ENCODE measurements at regions not wholly inside any gene's neighbourhood (a gene's known extent, or its start where the extent isn't known, plus 50 kb on each side); places are given as distances from the start of the nearest gene placed in this dataset.

DNA sequence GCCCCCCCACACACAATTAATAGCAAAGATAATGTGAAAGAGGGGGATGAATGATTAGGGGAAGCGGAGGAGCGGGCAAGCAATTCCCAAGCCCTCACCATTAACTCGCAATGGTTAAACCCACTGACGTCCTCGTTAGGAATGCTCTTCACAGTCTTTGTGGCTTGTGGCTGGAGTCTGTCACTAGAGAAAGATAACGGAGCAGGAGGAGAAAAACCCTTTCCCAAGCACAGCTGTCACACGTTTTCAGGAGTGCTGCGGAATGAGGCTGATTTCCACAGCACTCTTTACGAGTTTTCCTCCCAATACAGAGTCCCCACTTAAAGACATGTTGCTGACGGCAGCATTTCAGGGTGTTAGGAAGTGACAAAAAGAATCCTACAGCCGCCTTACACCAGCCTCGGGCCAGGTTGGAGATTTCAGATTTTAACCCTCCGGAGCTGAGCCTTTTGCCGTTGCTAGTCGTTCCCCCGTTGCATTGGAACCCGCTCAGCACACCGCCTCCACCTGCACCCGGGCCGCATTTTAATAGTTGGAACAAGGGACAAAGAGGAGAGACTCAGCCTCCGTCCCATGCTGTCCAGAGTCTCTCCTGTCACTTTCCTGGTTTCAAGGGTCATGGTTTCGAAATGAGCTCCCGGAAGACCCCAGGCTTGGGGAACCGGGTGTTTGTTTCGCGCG, 92.2 kb downstream of the GEMIN8 start:
- peak; percentile 34 for DNase-seq
- Histone ChIP-seq H3K36me3 (ENCODE audit: control insufficient read depth, insufficient read depth, low read length) (no peaks in the 10 kb centered on the region), H3K9me3 (replicated peaks; ENCODE audit: control insufficient read depth, low read depth, low read length) (no peaks in the 10 kb centered on the region), H3K27ac (ENCODE audit: low read length) (peak overlapping the region; percentile 55), H3K4me1 (ENCODE audit: control insufficient read depth, insufficient read depth, low read length) (peaks cover 6% of the 10 kb centered on the region), H3K27me3 (ENCODE audit: control insufficient read depth, insufficient read depth, low read length) (peaks cover 45% of the 10 kb centered on the region), H3K4me3 (ENCODE audit: low read length) (peak overlapping the region; percentile 58)
- WGBS (ENCODE audit: insufficient coverage) = 5% methylated on average over 20 of the region's 27 CpGs

DNA sequence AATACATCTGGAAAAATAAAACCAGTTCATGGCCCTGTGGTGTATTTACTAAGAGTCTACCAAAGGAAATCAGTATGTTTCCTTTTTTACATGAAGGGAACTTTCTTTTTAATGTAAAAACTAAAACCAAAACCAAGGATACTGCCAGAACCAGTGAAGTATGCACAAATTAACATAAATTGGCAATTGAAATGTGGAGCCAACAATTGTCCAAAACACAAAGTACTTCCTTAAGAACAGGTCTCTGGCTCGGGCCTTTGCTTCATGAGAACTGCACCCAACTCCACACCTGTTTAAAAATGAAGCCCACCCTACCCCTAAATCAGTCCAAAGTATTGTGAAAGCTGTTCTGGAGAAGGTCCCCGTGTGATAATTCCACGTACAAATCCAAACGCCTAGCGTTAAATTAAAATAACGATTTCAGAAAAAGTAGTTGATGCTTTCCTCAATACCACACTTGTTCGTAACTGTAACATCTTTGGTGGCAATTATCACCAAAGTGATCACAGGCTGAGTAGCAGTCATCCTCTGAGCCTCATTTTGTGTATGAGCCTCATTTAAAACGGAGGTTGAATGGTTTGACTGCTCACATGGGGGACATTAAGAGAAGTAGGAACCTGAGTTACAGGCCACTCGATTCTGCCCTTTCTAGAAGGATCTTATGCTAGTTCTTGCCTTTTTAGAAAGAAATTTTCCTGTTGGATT, 93.0 kb downstream of the GEMIN8 start:
- Histone ChIP-seq H3K4me3 (ENCODE audit: low read length) (no peak overlapping the region), H3K36me3 (ENCODE audit: control insufficient read depth, insufficient read depth, low read length) (no peaks in the 10 kb centered on the region), H3K4me1 (ENCODE audit: control insufficient read depth, insufficient read depth, low read length) (peaks cover 6% of the 10 kb centered on the region), H3K9me3 (replicated peaks; ENCODE audit: control insufficient read depth, low read depth, low read length) (no peaks in the 10 kb centered on the region), H3K27me3 (ENCODE audit: control insufficient read depth, insufficient read depth, low read length) (peaks cover 42% of the 10 kb centered on the region), H3K27ac (ENCODE audit: low read length) (no peak overlapping the region)
- no peak for DNase-seq
- WGBS (ENCODE audit: insufficient coverage) = 37% methylated on average over 3 of the region's 9 CpGs

- Histone ChIP-seq H3K9me3 (replicated peaks; ENCODE audit: control insufficient read depth, low read depth, low read length) (no peaks in the 10 kb centered on the region), H3K4me3 (ENCODE audit: low read length) (no peak overlapping the region), H3K27me3 (ENCODE audit: control insufficient read depth, insufficient read depth, low read length) (peaks cover 39% of the 10 kb centered on the region), H3K4me1 (ENCODE audit: control insufficient read depth, insufficient read depth, low read length) (peaks cover 6% of the 10 kb centered on the region), H3K27ac (ENCODE audit: low read length) (no peak overlapping the region), H3K36me3 (ENCODE audit: control insufficient read depth, insufficient read depth, low read length) (no peaks in the 10 kb centered on the region)
- DNase-seq = no peak
- no CpG with 5 or more reads among the region's 2 CpGs for WGBS (ENCODE audit: insufficient coverage)
These were observed 95.0 kb downstream of the GEMIN8 start for GRCh38 chrX:13934731-13935130.

DNA sequence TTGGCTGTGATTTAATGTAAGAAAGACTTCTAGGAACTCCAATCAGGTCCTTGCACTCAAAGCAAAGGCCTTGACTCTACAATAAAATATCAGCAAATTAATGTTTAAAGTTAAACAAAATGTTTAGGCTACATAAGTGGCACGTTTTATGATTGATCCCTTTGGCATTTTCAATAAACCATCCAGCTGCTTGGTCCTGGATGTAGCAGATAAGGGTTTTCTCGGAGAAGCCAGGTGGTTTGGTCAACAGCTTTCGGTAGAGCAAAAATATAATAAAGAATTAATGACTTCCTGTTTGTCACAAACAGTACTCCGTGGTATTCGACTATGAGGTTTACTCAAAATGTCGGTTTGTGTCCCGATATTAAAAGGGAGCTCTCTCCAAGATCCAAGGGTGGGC, 95.8 kb downstream of the GEMIN8 start:
- Histone ChIP-seq H3K27ac (ENCODE audit: low read length) (no peak overlapping the region), H3K9me3 (replicated peaks; ENCODE audit: control insufficient read depth, low read depth, low read length) (no peaks in the 10 kb centered on the region), H3K36me3 (ENCODE audit: control insufficient read depth, insufficient read depth, low read length) (no peaks in the 10 kb centered on the region), H3K4me3 (ENCODE audit: low read length) (no peak overlapping the region), H3K4me1 (ENCODE audit: control insufficient read depth, insufficient read depth, low read length) (peaks cover 2% of the 10 kb centered on the region), H3K27me3 (ENCODE audit: control insufficient read depth, insufficient read depth, low read length) (peaks cover 34% of the 10 kb centered on the region)
- 75% methylated on average over 4 of the region's 7 CpGs for WGBS (ENCODE audit: insufficient coverage)
- no peak for DNase-seq

- DNase-seq = no peak
- H3K4me3 ChIP-seq (ENCODE audit: low read length) = no peak overlapping the region
- peaks cover 2% of the 10 kb centered on the region for H3K4me1 ChIP-seq (ENCODE audit: control insufficient read depth, insufficient read depth, low read length)
- H3K36me3 ChIP-seq (ENCODE audit: control insufficient read depth, insufficient read depth, low read length) = no peaks in the 10 kb centered on the region
- no peak overlapping the region for H3K27ac ChIP-seq (ENCODE audit: low read length)
- no CpG with 5 or more reads among the region's 3 CpGs for WGBS (ENCODE audit: insufficient coverage)
- H3K9me3 ChIP-seq (replicated peaks; ENCODE audit: control insufficient read depth, low read depth, low read length) = no peaks in the 10 kb centered on the region
- H3K27me3 ChIP-seq (ENCODE audit: control insufficient read depth, insufficient read depth, low read length) = peaks cover 33% of the 10 kb centered on the region
These were observed 96.3 kb downstream of the GEMIN8 start for GRCh38 chrX:13933352-13933751.

- Histone ChIP-seq H3K27me3 (ENCODE audit: control insufficient read depth, insufficient read depth, low read length) (peaks cover 27% of the 10 kb centered on the region), H3K4me1 (ENCODE audit: control insufficient read depth, insufficient read depth, low read length) (peaks cover 2% of the 10 kb centered on the region), H3K27ac (ENCODE audit: low read length) (no peak overlapping the region), H3K36me3 (ENCODE audit: control insufficient read depth, insufficient read depth, low read length) (no peaks in the 10 kb centered on the region), H3K9me3 (replicated peaks; ENCODE audit: control insufficient read depth, low read depth, low read length) (no peaks in the 10 kb centered on the region), H3K4me3 (ENCODE audit: low read length) (no peak overlapping the region)
- DNase-seq = no peak
These were observed 97.3 kb downstream of the GEMIN8 start for GRCh38 chrX:13932416-13932815.

GRCh38 chrX:13927175-13927574, 102.5 kb downstream of the GEMIN8 start:
- DNase-seq = no peak
- no peaks in the 10 kb centered on the region for H3K9me3 ChIP-seq (replicated peaks; ENCODE audit: control insufficient read depth, low read depth, low read length)
- 100% methylated on average over 1 of the region's 2 CpGs for WGBS (ENCODE audit: insufficient coverage)
- no peak overlapping the region for H3K27ac ChIP-seq (ENCODE audit: low read length)
- peaks cover 16% of the 10 kb centered on the region for H3K27me3 ChIP-seq (ENCODE audit: control insufficient read depth, insufficient read depth, low read length)
- no peak overlapping the region for H3K4me3 ChIP-seq (ENCODE audit: low read length)
- no peaks in the 10 kb centered on the region for H3K4me1 ChIP-seq (ENCODE audit: control insufficient read depth, insufficient read depth, low read length)
- H3K36me3 ChIP-seq (ENCODE audit: control insufficient read depth, insufficient read depth, low read length) = no peaks in the 10 kb centered on the region

DNA sequence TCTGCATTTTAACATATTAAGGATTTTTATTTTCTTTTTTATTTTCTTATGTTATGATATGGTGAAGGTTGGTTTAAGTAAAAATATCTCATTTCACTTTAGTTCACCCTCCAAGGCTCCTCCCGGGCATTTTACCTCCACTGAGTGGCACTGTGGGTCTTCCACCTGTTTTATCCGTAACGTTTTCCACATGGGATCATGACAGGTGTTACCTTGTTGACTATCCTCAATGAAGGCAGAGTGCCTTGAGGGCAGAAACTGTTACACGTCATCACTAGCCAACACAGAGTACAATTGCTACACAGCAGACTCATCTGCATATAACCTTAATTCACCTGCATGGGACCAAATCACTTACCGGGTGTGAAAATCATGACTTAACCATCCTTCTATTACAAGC, 105.8 kb downstream of the GEMIN8 start:
- WGBS (ENCODE audit: insufficient coverage) = 53% methylated on average over 4 of the region's 5 CpGs
- Histone ChIP-seq H3K27ac (ENCODE audit: low read length) (no peak overlapping the region), H3K4me1 (ENCODE audit: control insufficient read depth, insufficient read depth, low read length) (no peaks in the 10 kb centered on the region), H3K9me3 (replicated peaks; ENCODE audit: control insufficient read depth, low read depth, low read length) (no peaks in the 10 kb centered on the region), H3K36me3 (ENCODE audit: control insufficient read depth, insufficient read depth, low read length) (no peaks in the 10 kb centered on the region), H3K4me3 (ENCODE audit: low read length) (no peak overlapping the region), H3K27me3 (ENCODE audit: control insufficient read depth, insufficient read depth, low read length) (peaks cover 17% of the 10 kb centered on the region)
- no peak for DNase-seq

GRCh38 chrX:13923289-13923688, 106.4 kb upstream of the GPM6B start:
- peak; percentile 38 for DNase-seq

DNA sequence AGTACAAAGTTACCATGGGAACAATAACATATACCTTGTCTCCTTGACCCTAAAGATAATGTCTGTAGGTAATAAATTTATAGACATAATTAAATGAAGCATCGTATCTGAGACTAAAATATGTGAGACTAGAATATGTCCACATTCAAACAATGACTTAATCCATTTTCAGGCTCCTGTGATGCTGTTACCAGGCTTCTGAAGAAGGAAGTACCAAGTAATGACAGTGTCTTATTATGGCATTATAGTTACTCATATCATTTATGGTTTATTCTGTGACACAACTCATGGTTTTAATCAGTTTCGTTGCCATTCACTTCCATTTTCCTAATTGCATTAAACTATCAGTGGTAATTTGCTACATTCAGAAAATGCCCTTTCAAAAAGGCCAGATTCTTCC, 100.6 kb upstream of the GPM6B start:
- Histone ChIP-seq H3K27me3 (ENCODE audit: control insufficient read depth, insufficient read depth, low read length) (peaks cover 22% of the 10 kb centered on the region), H3K27ac (ENCODE audit: low read length) (no peak overlapping the region), H3K4me3 (ENCODE audit: low read length) (no peak overlapping the region), H3K9me3 (replicated peaks; ENCODE audit: control insufficient read depth, low read depth, low read length) (no peaks in the 10 kb centered on the region), H3K36me3 (ENCODE audit: control insufficient read depth, insufficient read depth, low read length) (no peaks in the 10 kb centered on the region), H3K4me1 (ENCODE audit: control insufficient read depth, insufficient read depth, low read length) (no peaks in the 10 kb centered on the region)
- no CpG with 5 or more reads among the region's 2 CpGs for WGBS (ENCODE audit: insufficient coverage)
- no peak for DNase-seq

More at GRCh38 chrX:13923289-13923688, 106.4 kb upstream of the GPM6B start:
- no peak overlapping the region for H3K4me3 ChIP-seq (ENCODE audit: low read length)
- H3K4me1 ChIP-seq (ENCODE audit: control insufficient read depth, insufficient read depth, low read length) = no peaks in the 10 kb centered on the region
- H3K27me3 ChIP-seq (ENCODE audit: control insufficient read depth, insufficient read depth, low read length) = peaks cover 15% of the 10 kb centered on the region
- H3K36me3 ChIP-seq (ENCODE audit: control insufficient read depth, insufficient read depth, low read length) = no peaks in the 10 kb centered on the region
- WGBS (ENCODE audit: insufficient coverage) = no CpG with 5 or more reads among the region's 2 CpGs
- H3K9me3 ChIP-seq (replicated peaks; ENCODE audit: control insufficient read depth, low read depth, low read length) = no peaks in the 10 kb centered on the region
- no peak overlapping the region for H3K27ac ChIP-seq (ENCODE audit: low read length)
